ENCODE measurements at regions not wholly inside any gene's neighbourhood (a gene's known extent, or its start where the extent isn't known, plus 50 kb on each side); places are given as distances from the start of the nearest gene placed in this dataset.

GRCh38 chrX:39674490-39675161 is 423.1 kb downstream of the BCOR start:
- H3K4me3 ChIP-seq: no peak overlapping the region
- no peak for DNase-seq (ENCODE audit: extremely low read depth in 1 of 4, low spot score in 3 of 4)
- no peak overlapping the region for H3K4me2 ChIP-seq (ENCODE audit: insufficient read depth, low read length)
- CTCF ChIA-PET (ENCODE audit: low intra/inter-chr PET ratio): no interaction called here
- no peaks in the 10 kb centered on the region for H3K27me3 ChIP-seq (ENCODE audit: control insufficient read depth in 2 of 2, insufficient read depth in 2 of 2, low read length in 2 of 2)
- intact Hi-C loops (cut with micrococcal nuclease): no loop called here
- no peaks in the 10 kb centered on the region for H3K36me3 ChIP-seq (ENCODE audit: control insufficient read depth, insufficient read depth, low read length)
- H3K9me3 ChIP-seq (replicated peaks; ENCODE audit: control insufficient read depth, insufficient read depth, low read depth, low read length): no peaks in the 10 kb centered on the region
- no peak overlapping the region for H3K9ac ChIP-seq (ENCODE audit: insufficient read depth in 1 of 2, low read depth in 2 of 2, low read length in 2 of 2)
- POLR2A ChIA-PET: interaction anchor here (0.6 kb wide), 1 partner anchor 179 kb away, joined by 3 read pairs; no protein-coding TSS in a partner anchor
- BruUV-seq (replicated peaks): no TSS peak
- ATAC-seq: no peak
- WGBS (ENCODE audit: insufficient coverage, low coverage, missing lambda C conversion rate): 30% methylated on average over 4 of the region's 5 CpGs
- H3K79me2 ChIP-seq (ENCODE audit: control insufficient read depth, insufficient read depth, low read length): no peaks in the 10 kb centered on the region
- TF ChIP-seq NR4A1 (CRISPR knock-in tag; IDR thresholded peaks at IDR 0.05) (no peak), NR4A1 (tag; IDR thresholded peaks at IDR 0.05) (no peak), RNF219 (CRISPR knock-in tag; IDR thresholded peaks at IDR 0.05) (no peak), TEAD2 (tag; IDR thresholded peaks at IDR 0.05) (no peak), BRD9 (IDR thresholded peaks at IDR 0.05; ENCODE audit: low read depth, partially characterized antibody) (no peak), RBM14 (IDR thresholded peaks at IDR 0.05; ENCODE audit: borderline replicate concordance, insufficient read depth, low read depth, low read length) (no peak), MAX (CRISPR knock-in tag; IDR thresholded peaks at IDR 0.05) (no peak), DDX20 (tag; IDR thresholded peaks at IDR 0.05; ENCODE audit: low read depth) (no peak)
- no peaks in the 10 kb centered on the region for H3K9me1 ChIP-seq (ENCODE audit: control insufficient read depth, insufficient read depth, low read length)
- H4K20me1 ChIP-seq (replicated peaks; ENCODE audit: control insufficient read depth, insufficient read depth, low read length): no peaks in the 10 kb centered on the region
- H3K27ac ChIP-seq (ENCODE audit: extremely low read depth, low read depth, low read length): no peak overlapping the region
- H2AFZ ChIP-seq (ENCODE audit: low read depth, low read length): no peak overlapping the region
- no peak for FAIRE-seq
- in situ Hi-C loops (cut with MboI): no loop called here
- peaks cover 0 to under 1% of the 10 kb centered on the region in 2 experiments; a peak in 1 of 5 replicates for H3K4me1 ChIP-seq (replicated peaks in 1 of 2; ENCODE audit: control insufficient read depth in 2 of 2, insufficient read depth in 2 of 2, low read length in 2 of 2)
